Pons (tissue), 1 donor: ENCODE measurements at regions not wholly inside any gene's neighbourhood (a gene's known extent, or its start where the extent isn't known, plus 50 kb on each side); places are given as distances from the start of the nearest gene placed in this dataset.

Experiments used
- DNase-seq: peaks from one replicate; pipeline ENCODE4 v3.0.0-alpha.2; 2016; ENCODE audit warnings: low spot score

- DNase-seq, result no peak
Observed at GRCh38 chr19:5392486-5392885, 51.9 kb upstream of the PTPRS start.

DNA sequence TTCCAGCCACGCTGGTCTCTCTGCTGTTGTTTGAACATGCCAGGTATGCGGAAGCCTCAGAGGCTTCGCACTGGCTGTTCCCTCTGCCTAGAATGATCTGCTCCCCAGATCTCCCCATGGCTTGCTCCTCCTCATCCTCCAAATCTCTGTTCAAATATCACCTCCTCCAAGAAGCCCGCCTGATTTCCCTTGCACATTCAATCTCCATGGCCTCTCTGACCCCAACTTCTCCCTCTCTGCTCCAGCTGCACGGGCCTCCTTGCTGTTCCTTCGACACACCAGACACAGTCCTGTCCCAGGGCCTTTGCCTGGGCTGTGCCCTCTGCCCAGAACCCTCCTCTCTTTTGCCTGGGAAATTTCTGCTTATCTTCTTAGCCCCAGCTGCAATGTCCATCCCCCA lies 52.5 kb upstream of the PTPRS start:
- DNase-seq, result no peak

DNA sequence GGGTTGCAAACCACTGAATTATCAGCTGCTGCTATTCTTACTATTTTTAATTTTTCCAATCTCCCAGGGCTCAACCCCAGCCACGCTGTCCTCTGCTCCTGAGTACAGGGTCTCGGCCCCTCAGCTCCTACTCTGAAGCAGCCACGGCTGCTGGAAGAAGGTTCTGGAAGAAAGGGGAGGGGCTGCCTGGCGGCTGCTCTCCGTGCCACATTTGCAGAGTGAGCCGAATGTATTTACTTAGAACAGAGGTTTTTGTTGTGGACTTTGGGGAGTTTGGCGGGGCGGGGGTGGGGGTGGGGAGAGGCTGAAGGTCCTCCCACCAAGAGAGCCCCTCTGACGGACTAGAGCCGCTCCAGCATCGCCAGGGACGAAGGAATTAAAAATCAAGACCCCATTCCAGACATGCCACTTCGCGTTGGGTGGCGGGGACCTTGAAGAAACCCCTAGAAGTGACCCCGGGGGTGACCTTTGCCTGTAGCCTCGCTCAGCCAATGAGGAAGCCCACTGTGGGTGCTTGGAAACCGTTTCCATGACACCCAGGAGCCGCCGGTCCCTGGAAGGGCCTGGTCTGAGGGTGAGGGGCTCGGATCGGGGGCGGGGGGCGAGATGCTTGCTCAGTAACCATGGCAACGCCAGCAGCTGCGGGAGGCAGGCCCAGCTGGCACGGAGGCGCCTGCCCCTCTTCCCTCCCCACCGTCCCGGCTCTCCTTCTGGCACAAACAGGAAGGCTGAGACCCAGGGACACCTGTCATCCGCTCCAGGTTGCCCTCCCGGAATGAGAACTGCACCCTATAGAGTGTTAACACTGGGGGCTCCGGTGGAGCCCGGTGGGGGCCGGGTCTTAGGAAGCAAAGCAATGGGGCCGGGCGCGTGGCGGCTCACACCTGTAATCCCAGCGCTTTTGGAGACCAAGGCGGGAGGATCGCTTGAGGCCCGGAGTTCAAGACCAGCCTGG lies 54.2 kb upstream of the PTPRS start:
- no peak for DNase-seq

GRCh38 chr19:5395556-5395955 lies 54.9 kb upstream of the PTPRS start:
- DNase-seq, result no peak

DNA sequence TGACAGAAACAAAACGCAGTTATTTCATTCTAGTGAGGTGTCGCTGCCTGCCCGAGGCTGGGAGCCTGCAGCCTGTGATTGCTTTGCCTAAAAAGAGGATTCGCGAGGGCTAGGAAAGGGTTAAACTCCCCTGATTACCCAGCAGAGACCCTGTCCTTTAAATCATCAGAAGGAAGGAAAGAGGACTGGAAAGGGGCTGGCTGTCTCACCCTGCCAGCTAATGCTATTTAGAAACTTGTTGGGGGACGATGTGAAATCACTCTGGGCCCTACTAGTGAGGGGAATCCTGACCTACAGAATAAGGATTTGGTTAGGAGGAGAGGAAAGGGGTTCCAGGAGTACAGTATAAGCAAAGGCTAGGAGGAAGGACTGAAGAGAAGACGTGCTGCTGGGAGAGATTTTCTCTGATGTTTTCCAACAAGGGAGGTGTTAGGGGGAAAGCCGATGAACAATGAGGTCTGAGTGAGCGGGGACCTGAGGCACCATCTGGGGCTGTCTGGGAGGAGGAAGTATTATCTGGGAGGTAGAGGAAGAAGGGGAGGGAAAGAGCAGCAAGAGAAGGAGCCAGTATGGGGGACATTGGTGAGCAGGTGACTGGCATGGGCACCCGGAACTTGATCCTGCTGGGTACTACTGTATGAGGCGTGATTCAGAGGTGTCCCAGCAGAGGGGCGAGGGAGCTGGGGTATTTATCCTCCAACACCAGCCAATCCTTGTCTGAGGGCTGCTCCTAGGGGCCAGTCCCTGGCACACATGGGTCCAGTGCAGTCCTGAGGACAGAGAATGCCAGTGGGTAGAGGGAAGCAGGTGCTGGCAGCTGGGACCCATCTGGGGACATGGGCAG lies 55.7 kb upstream of the PTPRS start:
- DNase-seq, result no peak

GRCh38 chr19:5396963-5397362 lies 56.4 kb upstream of the PTPRS start:
- no peak for DNase-seq

- DNase-seq, result no peak
Observed at GRCh38 chr19:5397804-5398692, 57.2 kb upstream of the ZNRF4 start.

DNA sequence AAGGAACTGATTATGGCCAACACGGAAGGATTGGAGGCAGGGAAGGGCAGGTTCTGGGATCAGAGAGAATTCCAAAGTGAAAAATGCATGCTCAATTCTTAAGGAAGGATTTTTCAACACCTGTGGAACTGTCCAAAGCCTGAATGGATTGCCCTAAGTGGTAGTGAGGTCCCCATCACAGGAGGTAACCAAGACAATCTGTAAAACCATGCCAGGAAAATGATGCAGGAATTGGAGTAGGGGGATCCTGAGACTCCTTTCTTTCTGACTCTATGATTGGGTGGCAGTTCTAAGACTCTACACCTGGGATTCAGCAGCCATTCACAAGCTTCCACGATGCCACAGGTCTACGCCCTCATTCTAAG lies 56.5 kb upstream of the ZNRF4 start:
- no peak for DNase-seq

- DNase-seq, result peak; percentile 40
Observed at GRCh38 chr19:5403968-5404640, 51.1 kb upstream of the ZNRF4 start.
